ENCODE measurements at regions not wholly inside any gene's neighbourhood (a gene's known extent, or its start where the extent isn't known, plus 50 kb on each side); places are given as distances from the start of the nearest gene placed in this dataset.

GRCh38 chr22:34214372-34214771, 294.1 kb upstream of the LARGE1 start:
- Histone ChIP-seq H3K9me3 (peaks cover 0 to 8% (median 2%) of the 10 kb centered on the region in 4 donors), H3K36me3 (no peaks in the 10 kb centered on the region), H3K4me3 (no peak overlapping the region), H3K4me1 (no peaks in the 10 kb centered on the region), H3K27me3 (no peaks in the 10 kb centered on the region), H3K27ac (replicated peaks in 1 of 4) (no peak overlapping the region)
- TF ChIP-seq EP300 (IDR thresholded peaks at IDR 0.05) (no peak), POLR2A (IDR thresholded peaks at IDR 0.05; ENCODE audit: low read depth) (no peak), POLR2AphosphoS5 (IDR thresholded peaks at IDR 0.05) (no peak)
- TF ChIP-seq, protein P1, sequence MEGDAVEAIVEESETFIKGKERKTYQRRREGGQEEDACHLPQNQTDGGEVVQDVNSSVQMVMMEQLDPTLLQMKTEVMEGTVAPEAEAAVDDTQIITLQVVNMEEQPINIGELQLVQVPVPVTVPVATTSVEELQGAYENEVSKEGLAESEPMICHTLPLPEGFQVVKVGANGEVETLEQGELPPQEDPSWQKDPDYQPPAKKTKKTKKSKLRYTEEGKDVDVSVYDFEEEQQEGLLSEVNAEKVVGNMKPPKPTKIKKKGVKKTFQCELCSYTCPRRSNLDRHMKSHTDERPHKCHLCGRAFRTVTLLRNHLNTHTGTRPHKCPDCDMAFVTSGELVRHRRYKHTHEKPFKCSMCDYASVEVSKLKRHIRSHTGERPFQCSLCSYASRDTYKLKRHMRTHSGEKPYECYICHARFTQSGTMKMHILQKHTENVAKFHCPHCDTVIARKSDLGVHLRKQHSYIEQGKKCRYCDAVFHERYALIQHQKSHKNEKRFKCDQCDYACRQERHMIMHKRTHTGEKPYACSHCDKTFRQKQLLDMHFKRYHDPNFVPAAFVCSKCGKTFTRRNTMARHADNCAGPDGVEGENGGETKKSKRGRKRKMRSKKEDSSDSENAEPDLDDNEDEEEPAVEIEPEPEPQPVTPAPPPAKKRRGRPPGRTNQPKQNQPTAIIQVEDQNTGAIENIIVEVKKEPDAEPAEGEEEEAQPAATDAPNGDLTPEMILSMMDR (IDR thresholded peaks at IDR 0.05), result no peak
- intact Hi-C loops (cut with DNase I), result no loop called here
- no peak for DNase-seq (ENCODE audit: extremely low spot score)

DNA sequence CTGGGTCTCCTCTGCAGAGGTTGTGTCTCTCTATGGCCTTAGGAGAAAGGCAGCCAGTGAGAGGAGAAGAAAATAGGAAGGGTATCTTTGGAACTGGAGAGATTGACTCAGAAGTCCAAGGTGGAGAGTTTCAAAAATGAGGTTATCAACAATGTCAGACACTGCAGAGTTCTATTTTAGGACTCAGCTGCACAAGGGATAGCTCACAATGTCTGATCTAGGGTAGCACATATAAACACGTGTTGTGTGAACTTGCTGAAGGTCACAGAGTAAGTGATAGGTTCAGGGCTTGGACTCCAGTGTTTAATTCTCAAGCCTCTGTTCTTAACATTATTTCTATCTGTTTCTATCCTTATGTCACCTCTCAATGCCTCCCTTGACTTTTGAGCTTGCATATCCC, 305.0 kb upstream of the LARGE1 start:
- Histone ChIP-seq H3K4me3 (no peak overlapping the region), H3K27me3 (peaks cover 0 to 4% (median 0%) of the 10 kb centered on the region in 4 donors), H3K36me3 (no peaks in the 10 kb centered on the region), H3K4me1 (no peaks in the 10 kb centered on the region), H3K9me3 (no peaks in the 10 kb centered on the region), H3K27ac (replicated peaks in 1 of 4) (no peak overlapping the region)
- TF ChIP-seq POLR2A (IDR thresholded peaks at IDR 0.05; ENCODE audit: low read depth) (no peak), POLR2AphosphoS5 (IDR thresholded peaks at IDR 0.05) (no peak), EP300 (IDR thresholded peaks at IDR 0.05) (no peak)
- TF ChIP-seq, protein P1 (IDR thresholded peaks at IDR 0.05), result no peak
- DNase-seq (ENCODE audit: extremely low spot score), result no peak
- intact Hi-C loops (cut with DNase I), result no loop called here
- WGBS, result 23% methylated on average over 1 of the region's 1 CpG

DNA sequence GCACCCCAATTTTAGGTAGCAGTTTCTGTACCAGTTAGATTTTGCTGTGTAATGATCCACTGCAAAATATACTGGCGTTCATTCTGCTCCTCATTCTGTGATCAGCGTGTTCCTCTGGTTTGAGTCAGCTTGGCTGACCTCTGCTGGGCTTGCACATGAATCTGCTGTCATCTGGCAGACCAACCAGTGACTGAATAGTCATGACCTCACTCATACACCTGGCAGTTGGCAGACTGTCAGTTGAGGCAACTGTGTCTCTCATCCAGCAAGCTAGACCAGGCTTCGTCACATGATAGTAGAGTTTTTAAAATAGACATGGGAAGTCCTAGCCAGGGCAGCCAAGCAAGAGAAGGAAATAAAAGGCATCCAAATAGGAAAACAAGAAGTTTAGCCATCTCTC, 316.3 kb upstream of the LARGE1 start:
- intact Hi-C loops (cut with DNase I), result no loop called here

GRCh38 chr22:34239421-34239820, 319.1 kb upstream of the LARGE1 start:
- TF ChIP-seq POLR2A (IDR thresholded peaks at IDR 0.05; ENCODE audit: low read depth) (no peak), POLR2AphosphoS5 (IDR thresholded peaks at IDR 0.05) (no peak), EP300 (IDR thresholded peaks at IDR 0.05) (no peak)
- TF ChIP-seq, protein P1 (IDR thresholded peaks at IDR 0.05), result no peak
- intact Hi-C loops (cut with DNase I), result no loop called here
- 76% methylated on average over 3 of the region's 3 CpGs for WGBS
- Histone ChIP-seq H3K27me3 (no peaks in the 10 kb centered on the region), H3K4me1 (no peaks in the 10 kb centered on the region), H3K4me3 (no peak overlapping the region), H3K9me3 (peaks cover 0 to 14% (median 2%) of the 10 kb centered on the region in 4 donors), H3K27ac (replicated peaks in 1 of 4) (no peak overlapping the region), H3K36me3 (no peaks in the 10 kb centered on the region)
- peak; percentile 26 for DNase-seq (ENCODE audit: extremely low spot score)

More for the DNA sequence above, 316.3 kb upstream of the LARGE1 start:
- no peak for TF ChIP-seq POLR2AphosphoS5 (IDR thresholded peaks at IDR 0.05)
- TF ChIP-seq EP300 (IDR thresholded peaks at IDR 0.05), result no peak
- TF ChIP-seq, protein P1 (IDR thresholded peaks at IDR 0.05), result no peak
- no peak for TF ChIP-seq POLR2A (IDR thresholded peaks at IDR 0.05; ENCODE audit: low read depth)
- no peaks in the 10 kb centered on the region for H3K4me1 ChIP-seq
- H3K4me3 ChIP-seq, result no peak overlapping the region
- no peak for DNase-seq (ENCODE audit: extremely low spot score)
- no peak overlapping the region for H3K27ac ChIP-seq (replicated peaks in 1 of 4)
- no peaks in the 10 kb centered on the region for H3K36me3 ChIP-seq
- no peaks in the 10 kb centered on the region for H3K27me3 ChIP-seq
- peaks cover 0 to 14% (median 2%) of the 10 kb centered on the region in 4 donors for H3K9me3 ChIP-seq
- 79% methylated on average over 3 of the region's 3 CpGs for WGBS

DNA sequence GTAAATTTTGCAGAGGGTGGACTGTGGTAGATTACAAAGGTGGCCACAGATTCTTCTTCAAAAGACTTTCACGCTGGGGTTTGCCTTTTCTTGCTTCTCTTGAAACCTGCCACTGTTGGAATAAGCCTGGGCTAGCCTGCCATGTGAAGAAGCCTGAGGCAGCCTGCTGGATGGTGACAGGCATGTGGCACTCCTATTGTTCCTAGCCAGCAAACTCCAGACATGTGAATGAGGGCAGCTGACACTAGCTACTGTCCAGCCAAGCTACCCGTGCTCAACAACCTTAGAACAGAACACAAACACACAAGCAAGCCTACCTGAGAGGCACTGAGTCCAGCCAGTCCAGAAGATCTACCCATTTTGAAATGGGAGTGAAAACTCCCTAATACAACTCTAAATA, 322.7 kb upstream of the LARGE1 start:
- Histone ChIP-seq H3K4me3 (no peak overlapping the region), H3K27me3 (no peaks in the 10 kb centered on the region), H3K4me1 (no peaks in the 10 kb centered on the region), H3K9me3 (peaks cover 0 to 3% (median 0%) of the 10 kb centered on the region in 4 donors), H3K27ac (replicated peaks in 1 of 4) (no peak overlapping the region), H3K36me3 (no peaks in the 10 kb centered on the region)
- 70% methylated on average over 2 of the region's 2 CpGs for WGBS
- TF ChIP-seq, protein P1 (IDR thresholded peaks at IDR 0.05), result no peak
- TF ChIP-seq POLR2A (IDR thresholded peaks at IDR 0.05; ENCODE audit: low read depth), result no peak
- intact Hi-C loops (cut with DNase I), result no loop called here
- no peak for DNase-seq (ENCODE audit: extremely low spot score)
